Mesendoderm (in vitro differentiated cells): ENCODE measurements at regions not wholly inside any gene's neighbourhood (a gene's known extent, or its start where the extent isn't known, plus 50 kb on each side); places are given as distances from the start of the nearest gene placed in this dataset.

Source experiments
- DNase-seq: peaks from one replicate; pipeline ENCODE4 v3.0.0; 2013
- H2AK5ac ChIP-seq: 2 replicates; pipeline ENCODE4 v1.6.1; 2013; ENCODE audit warnings: low read length, inconsistent platforms
- H2BK120ac ChIP-seq: 2 replicates; pipeline ENCODE4 v1.6.1; 2013; ENCODE audit warnings: low read depth, mild to moderate bottlenecking, low read length, moderate library complexity, mixed read lengths
- H2BK15ac ChIP-seq: replicated peaks from 2 replicates; pipeline ENCODE4 v1.6.1; 2013; ENCODE audit warnings: low read depth, mild to moderate bottlenecking, moderate library complexity
- H2BK5ac ChIP-seq: 2 replicates; pipeline ENCODE4 v1.6.1; 2013; ENCODE audit warnings: low read length, inconsistent platforms
- H3K18ac ChIP-seq: 2 replicates; pipeline ENCODE4 v1.6.1; 2013; ENCODE audit warnings: mild to moderate bottlenecking, low read length, mixed read lengths
- H3K23ac ChIP-seq: one replicate; pipeline ENCODE4 v1.6.1; 2013; ENCODE audit warnings: low read length
- H3K27ac ChIP-seq: 2 replicates; pipeline ENCODE4 v1.5.1; 2013; ENCODE audit warnings: low read depth, mild to moderate bottlenecking, inconsistent platforms, low read length, moderate library complexity
- H3K27me3 ChIP-seq: 2 replicates; pipeline ENCODE4 v1.6.1; 2013; ENCODE audit warnings: low read length, control low read depth, mild to moderate bottlenecking, inconsistent platforms; ENCODE audit not compliant: insufficient read depth, poor library complexity
- H3K36me3 ChIP-seq: 2 replicates; pipeline ENCODE4 v1.6.1; 2013; ENCODE audit warnings: low read length, inconsistent platforms; ENCODE audit not compliant: control insufficient read depth, insufficient read depth
- H3K4ac ChIP-seq: one replicate; pipeline ENCODE4 v1.6.1; 2013; ENCODE audit warnings: low read depth, mild to moderate bottlenecking, low read length, moderate library complexity
- H3K4me1 ChIP-seq: 2 replicates; pipeline ENCODE4 v1.6.1; 2013; ENCODE audit warnings: low read depth, low read length, inconsistent platforms; ENCODE audit not compliant: control insufficient read depth
- H3K4me2 ChIP-seq: 2 replicates; pipeline ENCODE4 v1.6.1; 2013; ENCODE audit warnings: low read length
- H3K4me3 ChIP-seq: 2 replicates; pipeline ENCODE4 v1.5.1; 2013; ENCODE audit warnings: mild to moderate bottlenecking, low read length
- H3K56ac ChIP-seq: one replicate; pipeline ENCODE4 v1.6.1; 2013; ENCODE audit warnings: low read length
- H3K79me1 ChIP-seq: 2 replicates; pipeline ENCODE4 v1.6.1; 2013; ENCODE audit warnings: low read length, inconsistent platforms
- H3K79me2 ChIP-seq: 2 replicates; pipeline ENCODE4 v1.6.1; 2013; ENCODE audit warnings: mild to moderate bottlenecking, low read length; ENCODE audit not compliant: control insufficient read depth, insufficient read depth
- H3K9ac ChIP-seq: 2 replicates; pipeline ENCODE4 v1.6.1; 2013; ENCODE audit warnings: low read length, inconsistent platforms
- H4K5ac ChIP-seq: one replicate; pipeline ENCODE4 v1.6.1; 2013; ENCODE audit warnings: low read length
- H4K8ac ChIP-seq: one replicate; pipeline ENCODE4 v1.6.1; 2013; ENCODE audit warnings: low read depth, mild to moderate bottlenecking, control low read depth, low read length, moderate library complexity
- WGBS: extraction: QIAGEN DNeasy Blood & Tissue Kit; methylation state at CpG from one replicate; pipeline ENCODE4 v1.1.7; 2013; ENCODE audit warnings: low lambda C conversion rate, missing lambda C conversion rate; ENCODE audit not compliant: insufficient coverage; ENCODE audit errors: extremely low coverage; 5-methylcytosine and 5-hydroxymethylcytosine counted together

GRCh38 chr1:34425046-34425445 is 248.3 kb downstream of the C1orf94 start:
- H2BK120ac ChIP-seq = no peak overlapping the region
- H4K8ac ChIP-seq = no peak overlapping the region
- no CpG with 5 or more reads among the region's 5 CpGs for WGBS
- no peaks in the 10 kb centered on the region for H3K27me3 ChIP-seq
- H3K4me2 ChIP-seq = no peak overlapping the region
- no peaks in the 10 kb centered on the region for H3K4me1 ChIP-seq
- H2AK5ac ChIP-seq = no peak overlapping the region
- no peak overlapping the region for H4K5ac ChIP-seq
- no peak overlapping the region for H3K4me3 ChIP-seq
- no peak overlapping the region for H3K56ac ChIP-seq
- no peaks in the 10 kb centered on the region for H3K79me2 ChIP-seq
- no peaks in the 10 kb centered on the region for H3K79me1 ChIP-seq
- no peak overlapping the region for H3K9ac ChIP-seq
- no peak overlapping the region for H2BK5ac ChIP-seq
- H3K4ac ChIP-seq = no peak overlapping the region
- H3K36me3 ChIP-seq = no peaks in the 10 kb centered on the region
- H2BK15ac ChIP-seq = no peak overlapping the region
- no peak overlapping the region for H3K23ac ChIP-seq
- no peak overlapping the region for H3K18ac ChIP-seq
- H3K27ac ChIP-seq = no peak overlapping the region
- DNase-seq = no peak

GRCh38 chr1:34425785-34426184 is 249.1 kb downstream of the C1orf94 start:
- no peak overlapping the region for H2BK120ac ChIP-seq
- WGBS = no CpG with 5 or more reads among the region's 2 CpGs
- no peak overlapping the region for H3K4me3 ChIP-seq
- H3K23ac ChIP-seq = no peak overlapping the region
- H4K5ac ChIP-seq = no peak overlapping the region
- H2AK5ac ChIP-seq = no peak overlapping the region
- H3K27ac ChIP-seq = no peak overlapping the region
- H3K4me1 ChIP-seq = no peaks in the 10 kb centered on the region
- no peak overlapping the region for H2BK15ac ChIP-seq
- H3K9ac ChIP-seq = no peak overlapping the region
- H3K79me2 ChIP-seq = no peaks in the 10 kb centered on the region
- H3K56ac ChIP-seq = no peak overlapping the region
- H2BK5ac ChIP-seq = no peak overlapping the region
- no peak overlapping the region for H3K4ac ChIP-seq
- H3K4me2 ChIP-seq = no peak overlapping the region
- no peak overlapping the region for H3K18ac ChIP-seq
- H3K36me3 ChIP-seq = no peaks in the 10 kb centered on the region
- no peaks in the 10 kb centered on the region for H3K27me3 ChIP-seq
- no peak overlapping the region for H4K8ac ChIP-seq
- no peak for DNase-seq
- no peaks in the 10 kb centered on the region for H3K79me1 ChIP-seq

GRCh38 chr1:34426325-34426896 is 249.7 kb downstream of the C1orf94 start:
- H3K56ac ChIP-seq = no peak overlapping the region
- H2AK5ac ChIP-seq = no peak overlapping the region
- no peak overlapping the region for H3K4me2 ChIP-seq
- no peak overlapping the region for H4K5ac ChIP-seq
- no peaks in the 10 kb centered on the region for H3K4me1 ChIP-seq
- H4K8ac ChIP-seq = no peak overlapping the region
- H3K9ac ChIP-seq = no peak overlapping the region
- H2BK5ac ChIP-seq = no peak overlapping the region
- no peak overlapping the region for H2BK15ac ChIP-seq
- no peaks in the 10 kb centered on the region for H3K79me1 ChIP-seq
- no peak overlapping the region for H3K27ac ChIP-seq
- no peaks in the 10 kb centered on the region for H3K79me2 ChIP-seq
- H3K27me3 ChIP-seq = no peaks in the 10 kb centered on the region
- H3K36me3 ChIP-seq = no peaks in the 10 kb centered on the region
- no peak overlapping the region for H3K23ac ChIP-seq
- no peak overlapping the region for H3K4me3 ChIP-seq
- no peak for DNase-seq
- H3K4ac ChIP-seq = no peak overlapping the region
- no peak overlapping the region for H2BK120ac ChIP-seq
- H3K18ac ChIP-seq = no peak overlapping the region

- Histone ChIP-seq H3K79me1 (no peaks in the 10 kb centered on the region), H2AK5ac (no peak overlapping the region), H2BK5ac (no peak overlapping the region), H4K5ac (no peak overlapping the region), H3K36me3 (no peaks in the 10 kb centered on the region), H3K4me2 (no peak overlapping the region), H3K23ac (no peak overlapping the region), H3K4ac (no peak overlapping the region), H3K18ac (no peak overlapping the region), H4K8ac (no peak overlapping the region), H3K9ac (no peak overlapping the region), H3K79me2 (no peaks in the 10 kb centered on the region), H3K4me3 (no peak overlapping the region), H3K27ac (no peak overlapping the region), H2BK15ac (no peak overlapping the region), H2BK120ac (no peak overlapping the region), H3K27me3 (no peaks in the 10 kb centered on the region), H3K56ac (no peak overlapping the region), H3K4me1 (no peaks in the 10 kb centered on the region)
- WGBS = no CpG with 5 or more reads among the region's 4 CpGs
- DNase-seq = peak; percentile 11
Observed at GRCh38 chr1:34427170-34427569, 250.5 kb downstream of the C1orf94 start.

- WGBS = no CpG with 5 or more reads among the region's 5 CpGs
- no peak overlapping the region for H3K9ac ChIP-seq
- H3K23ac ChIP-seq = no peak overlapping the region
- no peaks in the 10 kb centered on the region for H3K79me2 ChIP-seq
- H3K27me3 ChIP-seq = no peaks in the 10 kb centered on the region
- DNase-seq = no peak
- no peak overlapping the region for H3K4me2 ChIP-seq
- no peak overlapping the region for H3K27ac ChIP-seq
- no peaks in the 10 kb centered on the region for H3K36me3 ChIP-seq
- no peak overlapping the region for H4K8ac ChIP-seq
- no peak overlapping the region for H3K4ac ChIP-seq
- no peak overlapping the region for H3K56ac ChIP-seq
- H3K4me1 ChIP-seq = no peaks in the 10 kb centered on the region
- H4K5ac ChIP-seq = no peak overlapping the region
- no peak overlapping the region for H2BK15ac ChIP-seq
- no peak overlapping the region for H3K18ac ChIP-seq
- H3K79me1 ChIP-seq = no peaks in the 10 kb centered on the region
- no peak overlapping the region for H2BK120ac ChIP-seq
- no peak overlapping the region for H3K4me3 ChIP-seq
- no peak overlapping the region for H2AK5ac ChIP-seq
- H2BK5ac ChIP-seq = no peak overlapping the region
Observed at GRCh38 chr1:34433099-34433498, 256.4 kb downstream of the C1orf94 start.

GRCh38 chr1:34436836-34437235 is 260.1 kb downstream of the C1orf94 start:
- WGBS = 100% methylated on average over 1 of the region's 3 CpGs
- Histone ChIP-seq H3K36me3 (no peaks in the 10 kb centered on the region), H2BK15ac (no peak overlapping the region), H3K27me3 (no peaks in the 10 kb centered on the region), H3K9ac (no peak overlapping the region), H2BK120ac (no peak overlapping the region), H3K4me3 (no peak overlapping the region), H3K79me2 (no peaks in the 10 kb centered on the region), H3K79me1 (no peaks in the 10 kb centered on the region), H3K4me2 (no peak overlapping the region), H3K4ac (no peak overlapping the region), H3K56ac (no peak overlapping the region), H2AK5ac (no peak overlapping the region), H4K5ac (no peak overlapping the region), H3K27ac (no peak overlapping the region), H3K4me1 (no peaks in the 10 kb centered on the region), H2BK5ac (no peak overlapping the region), H3K23ac (no peak overlapping the region), H4K8ac (no peak overlapping the region), H3K18ac (no peak overlapping the region)
- no peak for DNase-seq
